ENCODE measurements at regions not wholly inside any gene's neighbourhood (a gene's known extent, or its start where the extent isn't known, plus 50 kb on each side); places are given as distances from the start of the nearest gene placed in this dataset.

- Histone ChIP-seq H3K9ac (ENCODE audit: extremely low read depth, insufficient read length, low read length) (no peak overlapping the region), H3K9me3 (ENCODE audit: control insufficient read depth, low read depth, low read length) (no peaks in the 10 kb centered on the region), H3K79me1 (ENCODE audit: insufficient read depth, low read depth, low read length, poor library complexity, severe bottlenecking) (no peaks in the 10 kb centered on the region), H2BK20ac (ENCODE audit: low read depth, low read length, poor library complexity, severe bottlenecking) (no peak overlapping the region), H3K27ac (ENCODE audit: insufficient read length, low read depth, low read length) (no peak overlapping the region), H4K5ac (ENCODE audit: insufficient read length, low read depth, low read length) (no peak overlapping the region), H4K20me1 (ENCODE audit: control insufficient read depth, insufficient read depth, insufficient read length) (no peaks in the 10 kb centered on the region), H3K23me2 (ENCODE audit: insufficient read length, low read depth, low read length, poor library complexity, severe bottlenecking) (no peaks in the 10 kb centered on the region), H4K91ac (ENCODE audit: insufficient read length, low read depth, low read length) (no peak overlapping the region), H3K79me2 (ENCODE audit: insufficient read depth, low read length) (no peaks in the 10 kb centered on the region), H3K14ac (ENCODE audit: insufficient read depth, low read length) (no peak overlapping the region), H2BK12ac (ENCODE audit: insufficient read length, low read depth, low read length) (no peak overlapping the region), H3K4ac (ENCODE audit: low read depth, low read length) (no peak overlapping the region), H2BK5ac (ENCODE audit: insufficient read length, low read length) (no peak overlapping the region), H2BK15ac (ENCODE audit: low read depth, low read length) (no peak overlapping the region), H3K18ac (ENCODE audit: insufficient read length, low read depth, low read length) (no peak overlapping the region), H3K56ac (ENCODE audit: insufficient read length, low read depth, low read length) (no peak overlapping the region), H3K4me2 (ENCODE audit: insufficient read depth, insufficient read length, low read length) (no peak overlapping the region), H3K23ac (ENCODE audit: insufficient read length, low read depth, low read length) (no peak overlapping the region), H3T11ph (ENCODE audit: low read length) (no peak overlapping the region), H2BK120ac (ENCODE audit: low read depth, low read length, poor library complexity, severe bottlenecking) (no peak overlapping the region), H3K4me1 (ENCODE audit: insufficient read depth, low read length) (no peaks in the 10 kb centered on the region; the same call in 1 of the 2 replicates), H2AK5ac (ENCODE audit: insufficient read length, low read length) (no peak overlapping the region), H4K8ac (replicated peaks; ENCODE audit: insufficient read length, low read depth, low read length) (no peak overlapping the region), H2AFZ (ENCODE audit: low read length) (no peak overlapping the region), H3K27me3 (ENCODE audit: insufficient read depth, low read length) (no peaks in the 10 kb centered on the region)
- Mint-ChIP-seq H3K4me1 (peaks cover 20 to 23% of the 10 kb centered on the region in 2 experiments), H3K27ac (no peak overlapping the region), H3K27me3 (ENCODE audit: low read depth) (no peaks in the 10 kb centered on the region), H3K4me3 (no peak overlapping the region), H3K36me3 (ENCODE audit: insufficient read depth in 1 of 3, low read depth in 3 of 3) (0 out of 7 replicates have a peak, but pooled peaks cover 0 to 3% (median 0%) of the 10 kb centered on the region in 3 experiments), H3K9me3 (peaks cover 0 to 3% of the 10 kb centered on the region in 2 experiments; a peak in 1 of 5 replicates)
- DNase-seq: no peak
- WGBS (ENCODE audit: extremely low coverage, insufficient read length, low lambda C conversion rate): no CpG with 5 or more reads among the region's 1 CpG
- TF ChIP-seq CTCF (conservative IDR thresholded peaks at IDR 0.05): no peak
Observed at GRCh38 chr2:173652311-173652710, 297.6 kb downstream of the CDCA7 start.
